Stomach smooth muscle (tissue), 2 donors: ENCODE measurements at regions not wholly inside any gene's neighbourhood (a gene's known extent, or its start where the extent isn't known, plus 50 kb on each side); places are given as distances from the start of the nearest gene placed in this dataset.

ENCODE experiments used
- H3K27ac ChIP-seq: one replicate; pipeline ENCODE4 v1.7.0; 2013; ENCODE audit warnings: mild to moderate bottlenecking, low read length, inconsistent platforms
- H3K27me3 ChIP-seq, 2 donors: one replicate each; pipeline ENCODE4 v1.7.0; 2013; ENCODE audit warnings: low read length in 2 of 2; ENCODE audit not compliant: insufficient read depth in 2 of 2, control insufficient read depth in 1 of 2
- H3K36me3 ChIP-seq, 2 donors: one replicate each; pipeline ENCODE4 v1.7.0; 2013; ENCODE audit warnings: low read length in 2 of 2; ENCODE audit not compliant: control insufficient read depth in 2 of 2, insufficient read depth in 2 of 2
- H3K4me1 ChIP-seq: one replicate; pipeline ENCODE4 v1.7.0; 2013; ENCODE audit warnings: low read length; ENCODE audit not compliant: control insufficient read depth, insufficient read depth
- H3K4me3 ChIP-seq, 2 donors: one replicate each; pipeline ENCODE4 v1.7.0; 2013; ENCODE audit warnings: low read length in 2 of 2
- H3K9ac ChIP-seq, 2 donors: one replicate each; pipeline ENCODE4 v1.7.0; 2013; ENCODE audit warnings: low read length in 2 of 2, mild to moderate bottlenecking in 1 of 2
- H3K9me3 ChIP-seq, 2 donors: one replicate each; pipeline ENCODE4 v1.7.0; 2013; ENCODE audit warnings: low read length in 2 of 2; ENCODE audit not compliant: control insufficient read depth in 2 of 2
- donor health status: healthy.
- donor health status: Pancreatic carcinoma.

DNA sequence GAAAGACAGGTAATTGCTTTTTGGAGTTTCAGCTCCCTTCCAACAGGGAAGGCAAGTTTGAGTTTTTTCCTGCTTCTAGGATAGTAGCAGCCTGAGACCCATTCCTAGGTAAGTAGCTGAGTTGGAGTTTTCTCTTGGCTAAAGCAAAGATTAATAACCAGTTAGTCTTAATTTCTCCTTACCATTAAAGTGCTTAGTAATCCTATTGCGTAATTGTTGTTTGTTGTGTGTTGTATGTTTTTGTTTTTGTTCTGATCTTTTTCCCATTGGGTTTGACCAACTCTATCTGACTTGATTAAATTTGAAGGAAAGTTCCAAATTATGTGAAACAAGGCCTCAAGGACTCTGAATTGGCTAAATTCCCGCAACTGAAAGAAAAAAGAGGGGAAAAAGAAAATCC is 83.5 kb downstream of the TBX22 start:
- Histone ChIP-seq H3K4me1 (no peaks in the 10 kb centered on the region), H3K36me3 (no peaks in the 10 kb centered on the region), H3K9ac (no peak overlapping the region), H3K4me3 (no peak overlapping the region), H3K27me3 (no peaks in the 10 kb centered on the region), H3K27ac (no peak overlapping the region), H3K9me3 (no peaks in the 10 kb centered on the region)

DNA sequence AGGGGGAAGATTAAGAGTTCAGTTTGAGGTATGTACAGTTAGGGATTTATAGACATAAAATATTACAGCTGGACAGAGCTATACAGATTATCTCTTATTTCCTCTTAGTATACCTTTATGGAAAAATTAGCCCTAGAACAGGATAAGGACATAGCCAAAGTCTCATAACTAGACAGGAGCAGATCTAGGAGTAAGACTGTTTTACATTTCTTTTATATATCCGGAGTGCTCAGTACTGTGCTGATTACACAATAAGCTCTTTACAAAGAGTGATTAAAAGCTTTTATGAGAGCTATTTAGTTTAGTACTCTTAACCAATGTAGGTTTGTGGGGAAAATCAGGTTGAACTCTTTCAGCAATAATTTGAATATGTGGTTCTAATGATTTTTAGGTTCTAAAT is 105.8 kb downstream of the TBX22 start:
- Histone ChIP-seq H3K9ac (no peak overlapping the region), H3K9me3 (peaks cover 0 to 2% of the 10 kb centered on the region in 2 donors), H3K27ac (no peak overlapping the region), H3K27me3 (no peaks in the 10 kb centered on the region), H3K4me1 (no peaks in the 10 kb centered on the region), H3K36me3 (no peaks in the 10 kb centered on the region), H3K4me3 (no peak overlapping the region)

DNA sequence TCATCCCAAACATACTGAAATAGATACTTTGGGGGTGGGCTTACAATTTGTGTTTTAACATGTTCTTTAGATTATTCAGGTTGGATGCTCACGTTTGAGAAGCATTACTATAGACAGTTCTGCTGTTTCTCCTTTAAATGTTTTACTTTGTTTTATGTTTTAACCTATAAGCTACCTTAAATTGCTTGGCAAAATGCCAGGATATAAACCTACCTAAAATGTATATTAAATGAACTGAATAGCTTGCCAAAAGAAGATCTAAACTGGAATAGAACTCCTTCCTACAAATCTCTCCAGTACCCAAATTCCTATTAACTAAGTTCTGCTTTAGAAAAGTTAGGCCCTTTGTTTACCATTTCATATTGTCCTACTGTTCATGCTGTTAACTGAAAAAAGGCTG is 124.4 kb downstream of the TBX22 start:
- H3K36me3 ChIP-seq = no peaks in the 10 kb centered on the region
- H3K9ac ChIP-seq = no peak overlapping the region
- H3K4me3 ChIP-seq = no peak overlapping the region
- no peaks in the 10 kb centered on the region for H3K27me3 ChIP-seq
- H3K4me1 ChIP-seq = no peaks in the 10 kb centered on the region
- no peaks in the 10 kb centered on the region for H3K9me3 ChIP-seq
- H3K27ac ChIP-seq = no peak overlapping the region

DNA sequence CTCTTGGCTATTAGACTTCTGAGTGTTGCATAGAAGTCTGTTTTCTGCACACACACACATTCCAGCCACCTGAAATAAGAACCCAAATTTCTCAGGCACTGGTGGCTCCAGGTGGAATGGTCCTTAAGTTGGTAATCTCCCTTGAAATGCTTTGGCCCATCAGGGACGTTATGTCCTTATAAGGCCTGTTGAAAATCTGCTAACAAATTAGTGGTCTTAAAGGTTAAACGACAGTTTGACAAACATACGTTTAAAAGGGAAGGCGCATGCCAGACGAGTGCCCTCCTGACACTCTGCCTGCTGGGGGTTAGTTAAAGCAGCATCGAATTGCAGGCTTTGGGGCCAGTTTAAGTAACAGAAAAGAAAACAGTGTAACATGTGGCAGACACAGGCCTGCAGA is 125.0 kb downstream of the TBX22 start:
- Histone ChIP-seq H3K4me3 (no peak overlapping the region), H3K27me3 (no peaks in the 10 kb centered on the region), H3K9me3 (no peaks in the 10 kb centered on the region), H3K9ac (no peak overlapping the region), H3K36me3 (no peaks in the 10 kb centered on the region), H3K27ac (no peak overlapping the region), H3K4me1 (no peaks in the 10 kb centered on the region)

DNA sequence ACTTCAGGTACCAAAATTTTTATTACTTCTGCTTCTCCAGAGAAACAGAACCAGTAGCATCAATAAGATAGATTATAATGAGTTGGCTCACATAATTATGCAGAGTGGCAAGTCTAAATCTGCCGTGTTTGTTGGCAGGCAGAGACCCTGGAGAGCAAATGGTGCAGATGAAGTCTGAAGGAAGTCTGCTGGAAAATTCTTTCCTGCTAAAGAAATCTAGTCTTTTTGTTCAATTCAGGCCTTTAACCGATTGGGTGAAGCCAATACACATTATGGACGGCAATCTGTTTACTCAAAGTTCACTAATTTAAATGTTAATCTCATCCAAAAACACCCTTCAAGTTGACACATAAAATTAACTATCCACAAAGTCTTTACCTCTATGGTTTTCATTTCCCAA is 156.0 kb downstream of the TBX22 start:
- Histone ChIP-seq H3K9me3 (no peaks in the 10 kb centered on the region), H3K27ac (no peak overlapping the region), H3K36me3 (no peaks in the 10 kb centered on the region), H3K9ac (no peak overlapping the region), H3K4me1 (no peaks in the 10 kb centered on the region), H3K27me3 (no peaks in the 10 kb centered on the region), H3K4me3 (no peak overlapping the region)

DNA sequence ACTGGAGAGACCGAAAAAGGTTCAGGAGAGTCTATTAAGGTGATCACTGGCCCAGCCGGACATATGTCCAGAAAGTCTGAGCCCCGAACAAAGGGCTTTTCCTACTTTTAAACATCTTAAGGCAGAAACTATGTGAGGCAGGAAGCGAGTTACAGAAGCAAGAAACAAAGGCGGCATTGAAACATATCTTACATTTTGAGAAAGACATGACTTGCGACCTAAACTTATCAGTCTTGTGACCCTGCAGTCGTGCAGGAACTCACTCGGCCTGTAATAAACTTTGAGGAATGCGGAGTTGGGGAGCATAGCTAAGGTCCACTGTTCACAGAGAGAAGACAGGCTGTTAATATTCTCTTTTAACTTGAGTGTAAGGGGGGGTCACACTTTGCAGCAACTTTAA is 158.7 kb downstream of the TBX22 start:
- H3K9ac ChIP-seq = no peak overlapping the region

DNA sequence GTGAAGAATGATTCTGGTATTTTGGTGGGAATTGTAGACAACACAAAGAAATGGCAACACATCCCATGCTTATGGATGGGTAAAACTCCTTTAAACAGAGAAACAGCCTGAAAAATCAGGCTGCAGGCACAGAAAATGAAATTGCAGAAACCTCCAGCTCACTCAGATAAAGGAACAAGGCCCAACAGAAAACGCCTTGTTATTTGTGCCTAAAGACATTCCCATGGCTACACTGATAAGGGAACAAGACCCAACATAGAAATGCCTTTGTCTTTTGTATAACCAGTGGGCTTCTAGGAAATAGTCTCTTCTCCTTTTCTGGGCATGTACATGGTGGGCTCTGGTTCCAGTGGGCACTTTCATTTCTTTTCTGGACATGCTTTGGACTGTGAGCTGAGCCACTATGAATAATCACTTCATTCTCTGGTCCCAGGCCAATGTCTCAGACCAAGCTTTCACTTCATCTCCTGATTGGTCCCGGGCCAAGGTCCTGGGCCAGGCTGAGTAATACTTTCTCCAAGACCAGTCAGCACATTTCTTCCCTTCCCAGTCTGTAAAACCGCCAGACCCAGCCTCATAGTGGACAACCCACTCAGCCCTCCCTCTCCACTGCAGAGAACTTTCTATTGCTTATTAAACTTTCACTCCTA is 160.5 kb downstream of the TBX22 start:
- H3K27ac ChIP-seq = no peak overlapping the region

More for the DNA sequence above, 158.7 kb downstream of the TBX22 start:
- H3K27me3 ChIP-seq = no peaks in the 10 kb centered on the region
- H3K4me1 ChIP-seq = no peaks in the 10 kb centered on the region
- no peaks in the 10 kb centered on the region for H3K36me3 ChIP-seq
- H3K4me3 ChIP-seq = no peak overlapping the region
- H3K27ac ChIP-seq = no peak overlapping the region
- no peaks in the 10 kb centered on the region for H3K9me3 ChIP-seq

DNA sequence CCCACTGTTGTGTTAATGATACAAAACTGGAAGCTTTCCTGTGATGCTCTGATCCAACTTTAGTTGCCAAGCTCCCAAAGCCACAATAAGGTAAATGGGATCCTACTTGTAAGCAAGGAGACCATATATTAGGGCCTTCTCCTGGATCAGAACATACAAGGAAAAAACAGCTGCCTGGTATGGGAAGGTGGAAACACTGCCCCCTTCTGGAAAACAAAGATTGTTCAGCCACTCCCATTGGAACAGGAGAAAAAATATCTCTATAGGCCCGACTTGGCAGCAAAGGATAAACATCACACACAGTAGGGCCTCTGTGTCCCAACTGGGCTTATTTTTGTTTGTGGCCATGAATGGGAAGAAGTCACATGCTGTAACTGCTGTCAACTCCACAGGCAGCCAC is 166.5 kb downstream of the TBX22 start:
- no peak overlapping the region for H3K27ac ChIP-seq
- H3K27me3 ChIP-seq = no peaks in the 10 kb centered on the region
- no peaks in the 10 kb centered on the region for H3K36me3 ChIP-seq
- H3K4me3 ChIP-seq = no peak overlapping the region
- H3K9ac ChIP-seq = no peak overlapping the region
- H3K4me1 ChIP-seq = no peaks in the 10 kb centered on the region
- H3K9me3 ChIP-seq = no peaks in the 10 kb centered on the region

More for the DNA sequence above, 160.5 kb downstream of the TBX22 start:
- no peaks in the 10 kb centered on the region for H3K27me3 ChIP-seq
- H3K9me3 ChIP-seq = no peaks in the 10 kb centered on the region
- no peaks in the 10 kb centered on the region for H3K4me1 ChIP-seq
- H3K4me3 ChIP-seq = no peak overlapping the region
- H3K9ac ChIP-seq = no peak overlapping the region
- no peaks in the 10 kb centered on the region for H3K36me3 ChIP-seq

DNA sequence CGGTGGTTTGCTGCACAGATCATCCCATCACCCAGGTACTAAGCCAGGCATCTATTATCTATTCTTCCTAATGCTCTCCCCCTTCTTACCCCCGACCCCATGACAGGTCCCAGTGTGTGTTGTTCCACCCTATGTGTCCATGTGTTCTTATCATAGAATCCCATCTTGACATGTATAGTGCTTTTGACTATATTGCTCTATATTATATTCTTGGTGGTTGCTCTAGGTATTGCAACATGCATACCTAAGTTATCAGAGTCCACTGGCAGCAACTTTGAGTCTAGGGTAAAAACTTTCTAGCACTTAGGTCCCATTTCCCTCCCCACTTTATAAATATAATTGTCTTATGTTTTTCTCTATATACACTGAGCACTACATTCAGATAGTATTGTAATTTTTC is 170.3 kb downstream of the TBX22 start:
- Histone ChIP-seq H3K4me1 (no peaks in the 10 kb centered on the region), H3K27ac (no peak overlapping the region), H3K36me3 (no peaks in the 10 kb centered on the region), H3K9me3 (no peaks in the 10 kb centered on the region), H3K9ac (no peak overlapping the region), H3K4me3 (no peak overlapping the region), H3K27me3 (no peaks in the 10 kb centered on the region)

DNA sequence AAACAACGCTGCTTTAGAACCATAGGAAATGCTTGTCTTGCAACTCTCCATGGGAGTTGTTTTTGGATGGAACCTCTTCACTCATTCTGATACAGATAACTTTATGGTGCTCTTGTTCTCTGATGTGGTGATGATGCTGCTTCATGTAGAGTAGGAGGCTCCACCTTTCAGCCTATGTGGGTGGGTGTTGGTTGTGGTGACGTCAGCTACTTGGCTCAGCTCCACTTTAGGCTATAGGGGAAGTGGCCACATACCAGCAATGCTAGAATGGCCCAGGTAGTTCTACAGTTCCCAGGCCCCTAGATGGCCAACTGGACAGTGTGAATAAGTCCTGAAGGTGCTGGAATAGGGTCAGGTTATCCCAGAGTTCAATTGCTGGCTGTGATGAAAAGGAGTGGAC is 192.1 kb downstream of the TBX22 start:
- peaks cover 0 to 11% of the 10 kb centered on the region in 2 donors for H3K27me3 ChIP-seq
- H3K36me3 ChIP-seq = no peaks in the 10 kb centered on the region
- no peak overlapping the region for H3K27ac ChIP-seq
- no peaks in the 10 kb centered on the region for H3K4me1 ChIP-seq
- H3K9ac ChIP-seq = no peak overlapping the region
- H3K9me3 ChIP-seq = no peaks in the 10 kb centered on the region
- no peak overlapping the region for H3K4me3 ChIP-seq

DNA sequence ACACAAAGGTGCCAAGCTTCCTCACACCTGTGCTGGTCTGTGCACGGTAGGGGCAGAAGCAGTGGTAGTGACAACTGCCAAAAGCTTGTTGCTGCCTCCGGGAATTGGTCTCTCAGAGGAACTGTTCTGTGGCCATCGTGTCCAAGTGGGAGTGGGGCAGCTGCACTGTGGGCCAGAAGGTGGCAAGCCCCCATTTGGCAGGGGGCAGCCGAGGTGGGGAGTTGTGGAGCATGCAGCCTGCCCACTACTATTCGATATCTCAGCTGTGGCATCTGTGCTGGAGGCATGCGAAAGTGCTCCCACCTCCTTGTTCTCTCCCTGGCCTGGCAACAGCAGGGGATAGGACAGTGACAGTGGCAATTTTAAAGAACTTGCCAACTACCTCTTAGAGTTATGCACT is 192.8 kb downstream of the TBX22 start:
- H3K27me3 ChIP-seq = peaks cover 0 to 11% of the 10 kb centered on the region in 2 donors
- no peak overlapping the region for H3K9ac ChIP-seq
- H3K4me3 ChIP-seq = no peak overlapping the region
- H3K27ac ChIP-seq = no peak overlapping the region
- no peaks in the 10 kb centered on the region for H3K4me1 ChIP-seq
- no peaks in the 10 kb centered on the region for H3K36me3 ChIP-seq
- H3K9me3 ChIP-seq = no peaks in the 10 kb centered on the region
